GM12878 (cell line): ENCODE measurements at regions not wholly inside any gene's neighbourhood (a gene's known extent, or its start where the extent isn't known, plus 50 kb on each side); places are given as distances from the start of the nearest gene placed in this dataset.

ENCODE experiments used
- ATF2 ChIP-seq: IDR thresholded peaks from 2 replicates; pipeline ENCODE4 v1.6.1; 2012; ENCODE audit warnings: low read length, inconsistent platforms
- CHD2 ChIP-seq: IDR thresholded peaks from 2 replicates; pipeline ENCODE4 v1.6.1; 2011; ENCODE audit warnings: low read depth, low read length, improper control_type of control experiment, borderline replicate concordance
- CREB1 ChIP-seq: IDR thresholded peaks from 2 replicates; pipeline ENCODE4 v1.6.1; 2012; ENCODE audit warnings: low read depth, mild to moderate bottlenecking, inconsistent platforms
- EZH2 ChIP-seq: IDR thresholded peaks from 2 replicates; pipeline ENCODE4 v1.6.1; 2012; ENCODE audit warnings: low read depth, mild to moderate bottlenecking, control low read depth, inconsistent platforms, low read length, borderline replicate concordance; ENCODE audit not compliant: control insufficient read depth
- MAX ChIP-seq: IDR thresholded peaks from 2 replicates; pipeline ENCODE4 v1.6.1; 2012; ENCODE audit warnings: low read depth, low read length, improper control_type of control experiment
- MEF2B ChIP-seq: fragments of 450-650 bp; IDR thresholded peaks from 2 replicates; pipeline ENCODE4 v1.6.1; 2018; ENCODE audit warnings: mild to moderate bottlenecking, moderate library complexity; ENCODE audit not compliant: partially characterized antibody, poor library complexity, severe bottlenecking
- NFYB ChIP-seq: IDR thresholded peaks from 2 replicates; pipeline ENCODE4 v1.6.1; 2011; ENCODE audit warnings: low read depth, mild to moderate bottlenecking, low read length, improper control_type of control experiment, moderate library complexity; ENCODE audit not compliant: insufficient read depth
- POLR2A ChIP-seq: IDR thresholded peaks from 2 replicates; pipeline ENCODE4 v1.6.1; 2011; ENCODE audit warnings: low read depth, mild to moderate bottlenecking, low read length
- TAF1 ChIP-seq: IDR thresholded peaks from 2 replicates; pipeline ENCODE4 v1.6.1; 2011; ENCODE audit warnings: mild to moderate bottlenecking, low read depth, low read length, borderline replicate concordance
- ZNF622 ChIP-seq: fragments of 450-650 bp; IDR thresholded peaks from 2 replicates; pipeline ENCODE4 v1.6.1; 2017; ENCODE audit warnings: mild to moderate bottlenecking, inconsistent platforms
- TF ChIP-seq, protein P1 (sequence below), 3 experiments: IDR thresholded peaks in 2 of 3; conservative IDR thresholded peaks in 1 of 3; 2 replicates each; pipeline ENCODE4 v1.5.1; 2011; ENCODE audit warnings: low read depth in 3 of 3, low read length in 3 of 3, mild to moderate bottlenecking in 3 of 3, control low read depth in 2 of 3, moderate library complexity in 2 of 3, inconsistent platforms in 1 of 3, mixed read lengths in 1 of 3; ENCODE audit not compliant: control insufficient read depth in 2 of 3, insufficient read depth in 1 of 3; ENCODE audit errors: extremely low read depth in 1 of 3

DNA sequence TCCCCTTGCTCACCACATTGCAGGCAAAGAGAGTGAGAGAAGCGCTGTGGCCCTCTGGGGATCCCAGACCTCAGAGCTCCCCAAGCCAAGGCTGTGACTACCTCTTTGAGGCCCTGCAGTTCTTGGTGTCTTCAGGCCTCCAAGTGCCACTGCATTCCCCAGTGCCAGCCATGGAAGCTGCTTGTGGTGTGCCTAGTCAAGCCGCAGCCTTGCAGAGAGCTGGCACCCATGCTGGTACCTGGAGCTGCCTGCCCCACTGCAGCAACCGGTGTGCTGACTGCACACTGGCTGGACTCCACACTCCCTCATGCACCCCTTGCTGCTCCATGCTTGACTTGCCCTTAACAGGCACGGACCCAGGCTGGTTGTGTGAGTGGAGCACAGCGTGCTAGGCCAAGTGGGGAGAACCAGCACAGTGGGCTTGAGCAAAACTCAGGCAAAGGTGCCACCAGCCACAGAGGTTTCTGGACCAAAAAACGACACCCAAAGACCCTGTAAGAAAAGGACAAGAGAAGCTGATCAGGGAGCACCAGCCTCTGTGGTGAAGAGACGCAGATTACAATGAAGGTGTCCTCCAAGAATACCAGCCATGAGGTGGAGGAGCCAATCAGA is 113.5 kb upstream of the TMEM18 start:
- no peak for TF ChIP-seq ATF2
- no peak for TF ChIP-seq EZH2
- no peak for TF ChIP-seq MEF2B
- TF ChIP-seq CHD2 = no peak
- TF ChIP-seq NFYB = no peak
- no peak for TF ChIP-seq TAF1
- TF ChIP-seq, protein P1, sequence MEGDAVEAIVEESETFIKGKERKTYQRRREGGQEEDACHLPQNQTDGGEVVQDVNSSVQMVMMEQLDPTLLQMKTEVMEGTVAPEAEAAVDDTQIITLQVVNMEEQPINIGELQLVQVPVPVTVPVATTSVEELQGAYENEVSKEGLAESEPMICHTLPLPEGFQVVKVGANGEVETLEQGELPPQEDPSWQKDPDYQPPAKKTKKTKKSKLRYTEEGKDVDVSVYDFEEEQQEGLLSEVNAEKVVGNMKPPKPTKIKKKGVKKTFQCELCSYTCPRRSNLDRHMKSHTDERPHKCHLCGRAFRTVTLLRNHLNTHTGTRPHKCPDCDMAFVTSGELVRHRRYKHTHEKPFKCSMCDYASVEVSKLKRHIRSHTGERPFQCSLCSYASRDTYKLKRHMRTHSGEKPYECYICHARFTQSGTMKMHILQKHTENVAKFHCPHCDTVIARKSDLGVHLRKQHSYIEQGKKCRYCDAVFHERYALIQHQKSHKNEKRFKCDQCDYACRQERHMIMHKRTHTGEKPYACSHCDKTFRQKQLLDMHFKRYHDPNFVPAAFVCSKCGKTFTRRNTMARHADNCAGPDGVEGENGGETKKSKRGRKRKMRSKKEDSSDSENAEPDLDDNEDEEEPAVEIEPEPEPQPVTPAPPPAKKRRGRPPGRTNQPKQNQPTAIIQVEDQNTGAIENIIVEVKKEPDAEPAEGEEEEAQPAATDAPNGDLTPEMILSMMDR (IDR thresholded peaks at IDR 0.05 in 2 of 3, conservative IDR thresholded peaks at IDR 0.05 in 1 of 3; ENCODE audit: control insufficient read depth in 2 of 3, extremely low read depth in 1 of 3, insufficient read depth in 1 of 3, low read depth in 3 of 3, low read length in 3 of 3) = no peak
- no peak for TF ChIP-seq MAX
- no peak for TF ChIP-seq ZNF622
- TF ChIP-seq POLR2A = no peak
- no peak for TF ChIP-seq CREB1
